Thoracic aorta (tissue), 2 donors: ENCODE measurements at regions not wholly inside any gene's neighbourhood (a gene's known extent, or its start where the extent isn't known, plus 50 kb on each side); places are given as distances from the start of the nearest gene placed in this dataset.
"Not testable (repeated sequence)": the region's sequence is repeated elsewhere in the genome, so short reads cannot be mapped to it uniquely, and the experiment has no call there.

Source experiments
- ATAC-seq: fragments of 150-250 bp; one replicate; pipeline ENCODE4 v1.8.0; 2017; ENCODE audit warnings: low read depth; ENCODE audit not compliant: insufficient number of reproducible peaks, low FRiP score
- DNase-seq: peaks from one replicate; pipeline ENCODE4 v3.0.0-alpha.2; 2020; ENCODE audit warnings: low spot score
- H3K27ac ChIP-seq, 2 donors: fragments of 200-600 bp; sonication (generic); 1 replicate in 1 of 2; 2 replicates in 1 of 2; pipeline ENCODE4 v1.5.1; 2016; ENCODE audit warnings: mild to moderate bottlenecking in 2 of 2, moderate library complexity in 2 of 2
- H3K27me3 ChIP-seq: fragments of 200-600 bp; sonication (generic); replicated peaks from 2 replicates; pipeline ENCODE4 v1.6.0; 2016; ENCODE audit warnings: mild to moderate bottlenecking; ENCODE audit not compliant: insufficient read depth
- H3K36me3 ChIP-seq: fragments of 200-600 bp; sonication (generic); one replicate; pipeline ENCODE4 v1.5.1; 2016
- H3K4me1 ChIP-seq, 2 donors: fragments of 200-600 bp; sonication (generic); 1 replicate in 1 of 2; 2 replicates in 1 of 2; pipeline versions ENCODE4 v1.5.1 to v1.6.0; 2016; ENCODE audit warnings: low read depth in 2 of 2, mild to moderate bottlenecking in 1 of 2; ENCODE audit not compliant: control insufficient read depth in 1 of 2
- H3K4me3 ChIP-seq: fragments of 200-600 bp; sonication (generic); 2 replicates; pipeline ENCODE4 v1.5.1; 2016; ENCODE audit warnings: mild to moderate bottlenecking
- H3K9me3 ChIP-seq: fragments of 200-600 bp; sonication (generic); 2 replicates; pipeline ENCODE4 v1.5.1; 2016
- CTCF ChIP-seq: fragments of 200-600 bp; sonication (generic); IDR thresholded peaks from one replicate; pipeline ENCODE4 v1.5.1; 2019; ENCODE audit warnings: antibody characterized with exemption

GRCh38 chr2:64738026-64738425 lies 84.3 kb upstream of the SERTAD2 start:
- no peak overlapping the region for H3K4me3 ChIP-seq
- peaks cover 3 to 24% of the 10 kb centered on the region in 2 donors for H3K4me1 ChIP-seq
- H3K27me3 ChIP-seq = no peaks in the 10 kb centered on the region
- H3K36me3 ChIP-seq = no peaks in the 10 kb centered on the region
- TF ChIP-seq CTCF = no peak
- ATAC-seq (no peak), DNase-seq (no peak)
- H3K27ac ChIP-seq = no peak overlapping the region
- H3K9me3 ChIP-seq = no peaks in the 10 kb centered on the region

DNA sequence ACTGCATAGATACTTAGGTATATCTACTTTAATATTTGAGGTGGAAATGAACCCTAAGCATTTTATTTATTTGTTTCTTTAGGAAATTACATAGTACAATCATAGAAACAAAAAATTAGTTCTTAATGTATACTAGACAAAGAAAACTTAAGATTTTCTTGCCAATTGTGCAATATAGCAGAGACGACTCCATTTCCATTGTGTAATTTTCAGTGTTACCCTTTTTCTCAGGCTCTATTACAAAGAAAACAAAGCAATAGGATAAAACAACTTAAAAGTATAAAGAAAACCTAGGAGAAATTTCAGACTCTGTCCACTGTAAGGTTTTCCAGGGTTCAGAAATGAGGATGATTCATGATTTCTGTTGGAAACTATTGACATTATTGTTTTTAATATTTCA lies 89.0 kb upstream of the SERTAD2 start:
- no peaks in the 10 kb centered on the region for H3K27me3 ChIP-seq
- peaks cover 0 to 16% of the 10 kb centered on the region in 2 donors for H3K4me1 ChIP-seq
- ATAC-seq = no peak
- no peaks in the 10 kb centered on the region for H3K36me3 ChIP-seq
- H3K4me3 ChIP-seq = no peak overlapping the region
- H3K27ac ChIP-seq = no peak overlapping the region
- H3K9me3 ChIP-seq = no peaks in the 10 kb centered on the region
- no peak for TF ChIP-seq CTCF
- no peak for DNase-seq

DNA sequence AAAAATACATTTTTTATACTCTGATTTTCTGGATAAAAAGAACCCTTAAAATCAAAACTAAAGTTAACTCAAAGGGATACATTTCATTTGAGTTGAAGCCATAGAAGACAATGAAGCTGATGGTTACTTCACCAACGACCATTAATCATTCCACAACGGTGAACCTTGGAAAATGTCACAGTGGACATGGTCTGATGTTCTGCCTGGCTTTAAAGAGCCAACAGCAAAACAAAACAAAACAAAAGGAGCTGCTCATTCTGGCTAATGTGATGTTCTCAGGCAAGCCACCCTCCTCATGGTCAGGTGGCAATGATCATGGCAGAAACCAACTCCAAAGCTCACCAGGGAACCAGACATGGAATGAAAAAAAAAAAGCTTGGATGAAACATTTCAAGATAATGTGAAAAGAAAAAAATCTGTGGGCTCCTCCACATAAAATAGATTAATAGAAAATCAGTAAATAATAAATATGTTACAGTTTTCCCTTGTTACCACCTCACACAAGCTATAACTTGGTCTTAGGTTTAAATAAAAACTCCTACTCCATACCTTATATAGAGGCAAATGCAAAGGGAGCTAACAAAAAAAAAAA lies 90.1 kb upstream of the SERTAD2 start:
- H3K27me3 ChIP-seq = no peaks in the 10 kb centered on the region
- H3K4me3 ChIP-seq = no peak overlapping the region
- H3K4me1 ChIP-seq = peaks cover 7 to 25% of the 10 kb centered on the region in 2 donors
- H3K36me3 ChIP-seq = no peaks in the 10 kb centered on the region
- ATAC-seq (no peak), DNase-seq (no peak)
- no peaks in the 10 kb centered on the region for H3K9me3 ChIP-seq
- H3K27ac ChIP-seq = no peak overlapping the region
- no peak for TF ChIP-seq CTCF

GRCh38 chr2:64745562-64745961 lies 91.8 kb upstream of the SERTAD2 start:
- Histone ChIP-seq H3K27me3 (no peaks in the 10 kb centered on the region), H3K4me3 (no peak overlapping the region), H3K36me3 (no peaks in the 10 kb centered on the region), H3K27ac (no peak overlapping the region), H3K4me1 (peaks cover 15 to 31% of the 10 kb centered on the region in 2 donors), H3K9me3 (no peaks in the 10 kb centered on the region)
- no peak for ATAC-seq
- no peak for TF ChIP-seq CTCF
- no peak for DNase-seq

DNA sequence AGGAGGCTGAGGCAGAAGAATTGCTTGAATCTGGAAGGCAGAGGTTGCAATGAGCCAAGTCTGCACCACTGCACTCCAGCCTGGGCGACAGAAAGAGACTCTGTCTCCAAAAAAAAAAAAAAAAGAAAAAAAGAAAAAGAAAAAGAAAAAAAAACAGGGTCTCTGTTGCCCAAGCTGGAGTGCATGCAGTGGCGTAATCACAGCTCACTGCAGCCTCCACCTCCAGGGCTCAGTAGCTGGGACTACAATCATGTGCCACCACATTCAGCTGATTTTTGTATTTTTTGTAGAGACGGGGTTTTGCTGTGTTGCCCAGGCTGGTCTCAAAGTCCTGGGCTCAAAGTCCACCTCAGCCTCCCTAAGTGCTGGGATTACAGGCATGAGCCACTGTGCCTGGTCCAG lies 94.0 kb upstream of the SERTAD2 start:
- Histone ChIP-seq H3K27ac (peak overlapping the region; percentile 96 to 98), H3K4me1 (peaks cover 15 to 34% of the 10 kb centered on the region in 2 donors)
- H3K27me3 ChIP-seq, DNase-seq, H3K36me3 ChIP-seq, H3K4me3 ChIP-seq, H3K9me3 ChIP-seq, ATAC-seq: not testable (repeated sequence)

GRCh38 chr2:64748147-64748546 lies 94.4 kb upstream of the SERTAD2 start:
- ATAC-seq = no peak
- no peak for DNase-seq
- peaks cover 15 to 30% of the 10 kb centered on the region in 2 donors for H3K4me1 ChIP-seq
- H3K27ac ChIP-seq = peak overlapping the region; percentile 96 to 98
- H3K27me3 ChIP-seq = no peaks in the 10 kb centered on the region
- H3K4me3 ChIP-seq = peak overlapping the region; percentile 99
- H3K9me3 ChIP-seq = no peaks in the 10 kb centered on the region
- no peaks in the 10 kb centered on the region for H3K36me3 ChIP-seq
- TF ChIP-seq CTCF = no peak
